Sigmoid colon (tissue), 4 donors: ENCODE measurements at regions not wholly inside any gene's neighbourhood (a gene's known extent, or its start where the extent isn't known, plus 50 kb on each side); places are given as distances from the start of the nearest gene placed in this dataset.

ENCODE experiments used
- CTCF ChIP-seq, 4 experiments: fragments of 450-650 bp in 3 of 4; fragments of 200-600 bp in 1 of 4; IDR thresholded peaks; one replicate each; pipeline ENCODE4 v1.5.1; 2016 to 2019; ENCODE audit warnings: antibody characterized with exemption in 4 of 4, mild to moderate bottlenecking in 3 of 4, moderate library complexity in 2 of 4
- EP300 ChIP-seq, 4 donors: sonication (generic); formaldehyde crosslinking; IDR thresholded peaks; one replicate each; pipeline ENCODE4 v1.6.1; 2017; ENCODE audit warnings: antibody characterized with exemption in 4 of 4
- POLR2A ChIP-seq, 2 donors: fragments of 450-650 bp; IDR thresholded peaks; one replicate each; pipeline ENCODE4 v1.6.1; 2016; ENCODE audit warnings: antibody characterized with exemption in 2 of 2, mild to moderate bottlenecking in 2 of 2, moderate library complexity in 2 of 2
- POLR2AphosphoS5 ChIP-seq, 4 donors: sonication (generic); formaldehyde crosslinking; IDR thresholded peaks; one replicate each; pipeline ENCODE4 v1.6.1; 2017; ENCODE audit warnings: antibody characterized with exemption in 4 of 4

- no peak for TF ChIP-seq POLR2A (IDR thresholded peaks at IDR 0.05)
- TF ChIP-seq CTCF (IDR thresholded peaks at IDR 0.05) = no peak
- TF ChIP-seq EP300 (IDR thresholded peaks at IDR 0.05) = no peak
- no peak for TF ChIP-seq POLR2AphosphoS5 (IDR thresholded peaks at IDR 0.05)
These were observed 880.2 kb upstream of the EPHA6 start for GRCh38 chr3:95934181-95934580.
